Neural crest cell (in vitro differentiated cells): ENCODE measurements at regions not wholly inside any gene's neighbourhood (a gene's known extent, or its start where the extent isn't known, plus 50 kb on each side); places are given as distances from the start of the nearest gene placed in this dataset.

Experiments used
- DNase-seq: peaks from one replicate; pipeline ENCODE4 v3.0.0; 2021; ENCODE audit warnings: low read depth, mixed read lengths, low spot score
- H3K27ac Mint-ChIP-seq: one replicate; pipeline ENCODE4 v1.8.0; 2021; ENCODE audit warnings: mild to moderate bottlenecking, mixed read lengths; ENCODE audit not compliant: unreplicated experiment
- H3K27me3 Mint-ChIP-seq: 2 replicates; pipeline ENCODE4 v1.8.0; 2021; ENCODE audit warnings: low read depth, mild to moderate bottlenecking, mixed read lengths
- H3K36me3 Mint-ChIP-seq: 2 replicates; pipeline ENCODE4 v1.8.0; 2021; ENCODE audit warnings: low read depth, mild to moderate bottlenecking, mixed read lengths
- H3K4me1 Mint-ChIP-seq: 2 replicates; pipeline ENCODE4 v1.8.0; 2021; ENCODE audit warnings: mixed read lengths
- H3K4me3 Mint-ChIP-seq: one replicate; pipeline ENCODE4 v1.8.0; 2021; ENCODE audit warnings: mild to moderate bottlenecking, mixed read lengths
- H3K9me3 Mint-ChIP-seq: 2 replicates; pipeline ENCODE4 v1.8.0; 2021; ENCODE audit warnings: mixed read lengths
- TF ChIP-seq, protein P1 (sequence below): fragments of 200-600 bp; sonication (generic); conservative IDR thresholded peaks from 2 replicates; pipeline ENCODE4 v1.5.0; 2021; ENCODE audit warnings: antibody characterized with exemption, mild to moderate bottlenecking

DNA sequence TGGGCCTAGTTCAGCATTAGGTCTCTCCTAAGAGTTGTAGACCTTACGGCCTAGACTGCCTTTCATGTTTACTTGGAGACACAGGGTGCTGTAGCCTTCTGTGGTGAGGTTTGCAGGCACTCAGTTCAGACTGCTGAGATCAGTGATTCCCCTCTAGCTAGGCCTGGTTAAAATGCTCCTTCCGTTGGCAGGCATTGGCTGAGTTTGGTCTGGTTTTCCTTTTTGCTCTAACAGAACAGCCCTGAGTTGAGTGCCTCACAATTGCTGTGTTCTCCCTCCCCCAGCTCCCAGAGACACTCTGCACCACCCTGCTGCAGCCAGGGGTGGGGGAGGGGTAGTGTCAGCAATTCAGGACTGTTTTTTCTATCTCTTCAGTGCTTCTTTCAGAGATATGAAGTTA lies 178.9 kb upstream of the DYRK2 start:
- TF ChIP-seq, protein P1, sequence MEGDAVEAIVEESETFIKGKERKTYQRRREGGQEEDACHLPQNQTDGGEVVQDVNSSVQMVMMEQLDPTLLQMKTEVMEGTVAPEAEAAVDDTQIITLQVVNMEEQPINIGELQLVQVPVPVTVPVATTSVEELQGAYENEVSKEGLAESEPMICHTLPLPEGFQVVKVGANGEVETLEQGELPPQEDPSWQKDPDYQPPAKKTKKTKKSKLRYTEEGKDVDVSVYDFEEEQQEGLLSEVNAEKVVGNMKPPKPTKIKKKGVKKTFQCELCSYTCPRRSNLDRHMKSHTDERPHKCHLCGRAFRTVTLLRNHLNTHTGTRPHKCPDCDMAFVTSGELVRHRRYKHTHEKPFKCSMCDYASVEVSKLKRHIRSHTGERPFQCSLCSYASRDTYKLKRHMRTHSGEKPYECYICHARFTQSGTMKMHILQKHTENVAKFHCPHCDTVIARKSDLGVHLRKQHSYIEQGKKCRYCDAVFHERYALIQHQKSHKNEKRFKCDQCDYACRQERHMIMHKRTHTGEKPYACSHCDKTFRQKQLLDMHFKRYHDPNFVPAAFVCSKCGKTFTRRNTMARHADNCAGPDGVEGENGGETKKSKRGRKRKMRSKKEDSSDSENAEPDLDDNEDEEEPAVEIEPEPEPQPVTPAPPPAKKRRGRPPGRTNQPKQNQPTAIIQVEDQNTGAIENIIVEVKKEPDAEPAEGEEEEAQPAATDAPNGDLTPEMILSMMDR: no peak
- H3K27me3 Mint-ChIP-seq: no peaks in the 10 kb centered on the region
- no peak for DNase-seq
- H3K36me3 Mint-ChIP-seq: peaks cover 2% of the 10 kb centered on the region
- no peak overlapping the region for H3K4me3 Mint-ChIP-seq
- H3K9me3 Mint-ChIP-seq: peaks cover 6% of the 10 kb centered on the region
- no peak overlapping the region for H3K27ac Mint-ChIP-seq
- H3K4me1 Mint-ChIP-seq: peaks cover 6% of the 10 kb centered on the region

DNA sequence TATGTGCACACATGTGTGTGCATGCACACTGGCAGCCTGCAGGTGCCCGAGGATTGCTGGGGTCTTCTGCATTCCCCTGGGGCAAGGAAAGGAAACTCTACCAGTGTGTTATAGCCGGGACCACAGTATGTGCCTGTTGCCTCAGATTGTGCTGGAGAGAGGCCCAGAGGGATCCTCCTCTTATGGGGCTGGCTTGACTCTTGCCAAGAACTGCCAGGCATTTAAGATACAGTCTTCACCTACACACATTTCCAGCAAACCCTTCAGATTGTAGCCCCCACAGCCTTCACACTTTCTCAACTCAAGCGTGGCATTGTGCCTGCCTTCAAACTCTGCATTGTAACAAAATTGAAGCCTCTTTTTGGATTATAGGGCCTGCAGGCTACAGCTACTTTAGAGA lies 176.7 kb upstream of the DYRK2 start:
- H3K9me3 Mint-ChIP-seq: no peaks in the 10 kb centered on the region
- TF ChIP-seq, protein P1: no peak
- H3K4me3 Mint-ChIP-seq: no peak overlapping the region
- DNase-seq: no peak
- H3K27me3 Mint-ChIP-seq: no peaks in the 10 kb centered on the region
- no peak overlapping the region for H3K27ac Mint-ChIP-seq
- peaks cover 2% of the 10 kb centered on the region for H3K36me3 Mint-ChIP-seq
- peaks cover 6% of the 10 kb centered on the region for H3K4me1 Mint-ChIP-seq

DNA sequence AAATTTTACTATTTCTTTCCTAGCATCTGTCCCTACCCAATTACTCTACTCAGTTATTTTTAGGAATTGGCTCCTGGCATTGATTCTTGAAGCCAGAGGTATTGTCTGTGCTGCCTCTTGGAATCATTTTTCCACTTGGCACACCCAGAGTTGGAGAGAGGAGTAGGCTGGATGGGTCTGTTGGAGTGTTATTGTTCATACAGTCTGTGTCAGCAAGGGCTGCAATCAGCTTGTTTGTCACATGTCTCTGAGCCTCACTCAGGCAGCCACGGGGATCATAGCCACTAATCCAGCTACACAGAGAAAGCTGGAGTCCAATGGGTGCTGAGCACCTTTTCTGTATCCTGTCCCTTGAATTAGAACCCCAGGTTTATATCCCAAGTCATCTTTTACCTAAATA lies 176.0 kb upstream of the DYRK2 start:
- Mint-ChIP-seq H3K36me3 (no peaks in the 10 kb centered on the region), H3K27ac (no peak overlapping the region), H3K27me3 (no peaks in the 10 kb centered on the region), H3K4me1 (peaks cover 6% of the 10 kb centered on the region), H3K9me3 (no peaks in the 10 kb centered on the region), H3K4me3 (no peak overlapping the region)
- DNase-seq: no peak
- TF ChIP-seq, protein P1: no peak

DNA sequence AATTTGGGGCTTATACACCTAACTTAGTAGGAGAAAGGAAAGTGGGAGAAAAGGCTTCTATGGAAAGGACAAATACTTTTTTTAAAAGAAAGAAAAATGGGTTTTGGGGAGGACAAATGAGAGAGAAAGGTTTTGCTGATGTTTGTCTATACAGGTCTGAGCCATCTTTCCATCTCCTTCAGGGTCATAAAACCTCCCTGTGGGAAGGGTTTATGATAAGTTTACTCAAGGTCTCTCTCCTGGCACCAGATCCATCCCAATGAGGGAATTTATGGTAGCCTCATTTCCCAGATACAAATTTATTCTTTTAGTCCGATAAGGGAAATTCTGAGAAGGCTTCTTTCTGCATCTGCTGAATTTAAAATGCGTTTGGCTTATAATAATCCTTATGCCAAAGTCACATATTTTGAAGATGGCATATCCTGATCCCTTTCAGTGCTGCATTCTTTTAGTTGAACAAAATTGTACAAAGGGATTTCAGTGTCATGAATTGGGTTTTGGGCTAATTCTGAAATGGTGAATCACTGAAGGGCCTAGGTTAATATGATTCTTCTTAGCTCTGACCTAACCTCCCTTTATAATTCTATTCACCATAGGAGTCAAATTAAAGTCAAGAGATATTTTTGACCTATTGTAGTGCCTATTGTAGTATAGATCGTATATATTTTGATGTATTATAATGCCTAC lies 173.5 kb upstream of the DYRK2 start:
- no peak overlapping the region for H3K27ac Mint-ChIP-seq
- TF ChIP-seq, protein P1: no peak
- H3K27me3 Mint-ChIP-seq: no peaks in the 10 kb centered on the region
- H3K9me3 Mint-ChIP-seq: no peaks in the 10 kb centered on the region
- DNase-seq: no peak
- no peak overlapping the region for H3K4me3 Mint-ChIP-seq
- no peaks in the 10 kb centered on the region for H3K4me1 Mint-ChIP-seq
- no peaks in the 10 kb centered on the region for H3K36me3 Mint-ChIP-seq

DNA sequence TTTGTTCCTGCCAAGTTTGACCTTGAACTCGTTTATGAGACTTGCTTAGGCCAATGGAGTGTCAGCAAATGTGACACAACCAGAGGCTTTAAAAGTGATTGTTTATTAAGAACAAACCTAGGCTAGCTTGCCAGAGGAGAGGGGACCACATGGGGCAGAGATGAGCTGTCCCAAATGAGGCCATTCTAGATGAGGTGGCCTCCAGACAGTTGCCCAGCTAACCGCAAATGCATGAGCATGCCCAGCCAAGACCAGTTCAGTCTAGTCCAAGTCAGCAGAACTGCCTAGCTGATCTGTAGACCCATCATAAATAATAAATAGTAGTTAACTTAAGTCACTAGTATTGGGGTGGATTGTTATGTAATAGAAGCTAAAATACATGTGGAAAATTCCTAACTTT lies 172.8 kb upstream of the DYRK2 start:
- TF ChIP-seq, protein P1: no peak
- Mint-ChIP-seq H3K36me3 (no peaks in the 10 kb centered on the region), H3K4me3 (no peak overlapping the region), H3K4me1 (no peaks in the 10 kb centered on the region), H3K27me3 (no peaks in the 10 kb centered on the region), H3K9me3 (no peaks in the 10 kb centered on the region), H3K27ac (no peak overlapping the region)
- DNase-seq: no peak
